Stimulated activated CD4-positive, alpha-beta T cell treated with anti-CD3 and anti-CD28 coated beads, Interleukin-2, amount 100 ng/mL, for 4 hours (primary cell): ENCODE measurements at regions not wholly inside any gene's neighbourhood (a gene's known extent, or its start where the extent isn't known, plus 50 kb on each side); places are given as distances from the start of the nearest gene placed in this dataset.

Experiments used
- DNase-seq: peaks from one replicate; pipeline ENCODE4 v3.0.0-alpha.2; 2020; ENCODE audit warnings: low read depth

- no peak for DNase-seq
These were observed 85.2 kb downstream of the NR2F2 start for GRCh38 chr15:96415513-96416217.

GRCh38 chr15:96416218-96416933, 85.9 kb downstream of the NR2F2 start:
- no peak for DNase-seq

- DNase-seq = no peak
These were observed 86.6 kb downstream of the NR2F2 start for GRCh38 chr15:96416934-96417759.

- DNase-seq = no peak
These were observed 87.2 kb downstream of the NR2F2 start for GRCh38 chr15:96417760-96418130.

- DNase-seq = no peak
These were observed 87.6 kb downstream of the NR2F2 start for GRCh38 chr15:96418146-96418545.

- no peak for DNase-seq
These were observed 90.7 kb downstream of the NR2F2 start for GRCh38 chr15:96421178-96421601.

- no peak for DNase-seq
These were observed 91.6 kb downstream of the NR2F2 start for GRCh38 chr15:96422125-96422524.

- DNase-seq = no peak
These were observed 94.2 kb downstream of the NR2F2 start for GRCh38 chr15:96424674-96425073.

GRCh38 chr15:96428742-96429141, 98.2 kb downstream of the NR2F2 start:
- DNase-seq = no peak

- no peak for DNase-seq
These were observed 101.3 kb downstream of the NR2F2 start for GRCh38 chr15:96431786-96432185.

GRCh38 chr15:96435022-96435421, 104.5 kb downstream of the NR2F2 start:
- DNase-seq = no peak

GRCh38 chr15:96435841-96436240, 105.3 kb downstream of the NR2F2 start:
- no peak for DNase-seq

- DNase-seq = no peak
These were observed 110.5 kb downstream of the NR2F2 start for GRCh38 chr15:96440978-96441377.

GRCh38 chr15:96442076-96442475, 111.6 kb downstream of the NR2F2 start:
- no peak for DNase-seq

GRCh38 chr15:96444865-96445264, 114.4 kb downstream of the NR2F2 start:
- DNase-seq = no peak

GRCh38 chr15:96448923-96449322, 118.4 kb downstream of the NR2F2 start:
- DNase-seq = no peak

- DNase-seq = no peak
These were observed 127.3 kb downstream of the NR2F2 start for GRCh38 chr15:96457841-96458240.

GRCh38 chr15:96460106-96460505, 129.6 kb downstream of the NR2F2 start:
- no peak for DNase-seq

GRCh38 chr15:96462768-96463750, 132.6 kb downstream of the NR2F2 start:
- no peak for DNase-seq

GRCh38 chr15:96466389-96466947, 136.0 kb downstream of the NR2F2 start:
- DNase-seq = no peak

- DNase-seq = no peak
These were observed 137.5 kb downstream of the NR2F2 start for GRCh38 chr15:96468036-96468435.
